ENCODE measurements at regions not wholly inside any gene's neighbourhood (a gene's known extent, or its start where the extent isn't known, plus 50 kb on each side); places are given as distances from the start of the nearest gene placed in this dataset.

GRCh38 chr2:7281231-7282201 lies 364.3 kb downstream of the RNF144A start:
- TF ChIP-seq, protein P1, sequence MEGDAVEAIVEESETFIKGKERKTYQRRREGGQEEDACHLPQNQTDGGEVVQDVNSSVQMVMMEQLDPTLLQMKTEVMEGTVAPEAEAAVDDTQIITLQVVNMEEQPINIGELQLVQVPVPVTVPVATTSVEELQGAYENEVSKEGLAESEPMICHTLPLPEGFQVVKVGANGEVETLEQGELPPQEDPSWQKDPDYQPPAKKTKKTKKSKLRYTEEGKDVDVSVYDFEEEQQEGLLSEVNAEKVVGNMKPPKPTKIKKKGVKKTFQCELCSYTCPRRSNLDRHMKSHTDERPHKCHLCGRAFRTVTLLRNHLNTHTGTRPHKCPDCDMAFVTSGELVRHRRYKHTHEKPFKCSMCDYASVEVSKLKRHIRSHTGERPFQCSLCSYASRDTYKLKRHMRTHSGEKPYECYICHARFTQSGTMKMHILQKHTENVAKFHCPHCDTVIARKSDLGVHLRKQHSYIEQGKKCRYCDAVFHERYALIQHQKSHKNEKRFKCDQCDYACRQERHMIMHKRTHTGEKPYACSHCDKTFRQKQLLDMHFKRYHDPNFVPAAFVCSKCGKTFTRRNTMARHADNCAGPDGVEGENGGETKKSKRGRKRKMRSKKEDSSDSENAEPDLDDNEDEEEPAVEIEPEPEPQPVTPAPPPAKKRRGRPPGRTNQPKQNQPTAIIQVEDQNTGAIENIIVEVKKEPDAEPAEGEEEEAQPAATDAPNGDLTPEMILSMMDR (IDR thresholded peaks at IDR 0.05; ENCODE audit: low read depth, low read length): no peak
- H3K4me3 ChIP-seq (ENCODE audit: low read depth, low read length): no peak overlapping the region

GRCh38 chr2:7286120-7286519 lies 368.9 kb downstream of the RNF144A start:
- no peak overlapping the region for H3K4me3 ChIP-seq (ENCODE audit: low read depth, low read length)
- TF ChIP-seq, protein P1 (IDR thresholded peaks at IDR 0.05; ENCODE audit: low read depth, low read length): no peak

DNA sequence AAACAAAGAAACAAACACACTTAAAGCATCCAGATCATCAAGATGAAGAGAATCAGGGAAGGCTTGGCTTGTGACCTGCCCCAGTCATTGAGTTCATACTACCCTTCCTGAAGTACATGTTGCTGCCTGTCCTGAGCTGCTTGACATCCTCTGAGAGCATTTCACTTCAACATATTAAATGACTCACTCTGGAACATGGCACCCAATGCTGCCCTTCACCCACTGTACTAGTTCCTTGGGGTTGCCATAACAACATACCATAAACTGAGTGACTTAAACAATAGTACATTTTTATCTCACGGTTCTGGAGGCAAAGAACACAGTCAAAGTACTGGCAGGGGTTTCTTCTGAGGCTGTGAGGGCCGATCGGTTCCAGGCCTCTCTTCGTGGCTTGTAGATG lies 371.3 kb downstream of the RNF144A start:
- H3K4me3 ChIP-seq (ENCODE audit: low read depth, low read length): no peak overlapping the region
- TF ChIP-seq, protein P1 (IDR thresholded peaks at IDR 0.05; ENCODE audit: low read depth, low read length): no peak

DNA sequence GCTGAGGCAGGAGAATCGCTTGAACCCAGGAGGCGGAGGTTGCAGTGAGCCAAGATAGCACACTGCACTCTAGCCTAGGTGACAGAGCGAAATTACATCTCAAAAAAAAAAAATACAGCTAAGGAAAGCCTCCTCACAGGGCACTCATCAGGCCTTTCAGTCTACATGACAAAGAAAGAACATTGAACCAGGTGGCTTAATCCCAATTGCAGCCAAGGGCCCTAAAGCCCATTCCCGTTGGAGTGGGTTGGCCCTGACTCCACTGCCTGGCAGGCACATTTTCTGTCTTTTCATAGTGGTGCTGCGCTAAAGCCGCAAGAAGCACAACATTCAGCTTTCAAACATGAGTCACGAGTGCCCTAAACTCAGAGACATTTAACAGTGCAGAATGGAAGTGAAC lies 372.5 kb downstream of the RNF144A start:
- TF ChIP-seq, protein P1 (IDR thresholded peaks at IDR 0.05; ENCODE audit: low read depth, low read length): no peak
- no peak overlapping the region for H3K4me3 ChIP-seq (ENCODE audit: low read depth, low read length)

- TF ChIP-seq, protein P1 (IDR thresholded peaks at IDR 0.05; ENCODE audit: low read depth, low read length): no peak
- H3K4me3 ChIP-seq (ENCODE audit: low read depth, low read length): no peak overlapping the region
These were observed 375.0 kb downstream of the RNF144A start for GRCh38 chr2:7292154-7292691.

GRCh38 chr2:7309582-7309981 lies 392.4 kb downstream of the RNF144A start:
- H3K4me3 ChIP-seq (ENCODE audit: low read depth, low read length): no peak overlapping the region

More at GRCh38 chr2:7309582-7309981, 392.4 kb downstream of the RNF144A start:
- TF ChIP-seq, protein P1 (IDR thresholded peaks at IDR 0.05; ENCODE audit: low read depth, low read length): no peak
